ENCODE measurements at regions not wholly inside any gene's neighbourhood (a gene's known extent, or its start where the extent isn't known, plus 50 kb on each side); places are given as distances from the start of the nearest gene placed in this dataset.

- Histone ChIP-seq H3K9me2 (replicated peaks; ENCODE audit: insufficient read depth, low read length) (no peaks in the 10 kb centered on the region), H3K4me3 (ENCODE audit: insufficient read depth, low read length, poor library complexity, severe bottlenecking) (no peak overlapping the region), H3K79me2 (ENCODE audit: insufficient read depth, low read length) (no peaks in the 10 kb centered on the region), H3K4me2 (ENCODE audit: low read depth, low read length, poor library complexity, severe bottlenecking) (no peak overlapping the region), H3K36me3 (ENCODE audit: low read length) (no peaks in the 10 kb centered on the region), H3K9me3 (ENCODE audit: insufficient read depth, low read length) (no peaks in the 10 kb centered on the region), H3K27ac (ENCODE audit: low read depth, low read length) (no peak overlapping the region), H3K27me3 (ENCODE audit: low read length) (no peaks in the 10 kb centered on the region), H4K20me1 (ENCODE audit: low read depth, low read length) (no peaks in the 10 kb centered on the region), H3K9ac (ENCODE audit: low read length) (no peak overlapping the region), H3F3A (ENCODE audit: insufficient read depth) (no peaks in the 10 kb centered on the region), H2AFZ (ENCODE audit: low read depth, low read length, severe bottlenecking) (no peak overlapping the region)
- TF ChIP-seq CTCF (IDR thresholded peaks at IDR 0.05; ENCODE audit: insufficient read depth, low read length, poor library complexity, severe bottlenecking) (no peak), EZH2phosphoT487 (conservative IDR thresholded peaks at IDR 0.05; ENCODE audit: low read length) (no peak)
Measured at GRCh38 chr16:80463751-80464495, 76.9 kb upstream of the DYNLRB2 start.

GRCh38 chr16:80463326-80463725 is 77.5 kb upstream of the DYNLRB2 start:
- no peaks in the 10 kb centered on the region for H3K36me3 ChIP-seq (ENCODE audit: low read length)
- H3K4me2 ChIP-seq (ENCODE audit: low read depth, low read length, poor library complexity, severe bottlenecking): no peak overlapping the region
- no peaks in the 10 kb centered on the region for H3K9me3 ChIP-seq (ENCODE audit: insufficient read depth, low read length)
- no peaks in the 10 kb centered on the region for H3F3A ChIP-seq (ENCODE audit: insufficient read depth)
- H3K27me3 ChIP-seq (ENCODE audit: low read length): no peaks in the 10 kb centered on the region
- H3K79me2 ChIP-seq (ENCODE audit: insufficient read depth, low read length): no peaks in the 10 kb centered on the region
- H3K9ac ChIP-seq (ENCODE audit: low read length): no peak overlapping the region
- H3K9me2 ChIP-seq (replicated peaks; ENCODE audit: insufficient read depth, low read length): no peaks in the 10 kb centered on the region
- no peak overlapping the region for H2AFZ ChIP-seq (ENCODE audit: low read depth, low read length, severe bottlenecking)
- no peak overlapping the region for H3K27ac ChIP-seq (ENCODE audit: low read depth, low read length)
- no peak for TF ChIP-seq EZH2phosphoT487 (conservative IDR thresholded peaks at IDR 0.05; ENCODE audit: low read length)
- no peak for TF ChIP-seq CTCF (IDR thresholded peaks at IDR 0.05; ENCODE audit: insufficient read depth, low read length, poor library complexity, severe bottlenecking)
- no peaks in the 10 kb centered on the region for H4K20me1 ChIP-seq (ENCODE audit: low read depth, low read length)
- no peak overlapping the region for H3K4me3 ChIP-seq (ENCODE audit: insufficient read depth, low read length, poor library complexity, severe bottlenecking)

GRCh38 chr16:80462917-80463316 is 77.9 kb upstream of the DYNLRB2 start:
- Histone ChIP-seq H3K27me3 (ENCODE audit: low read length) (no peaks in the 10 kb centered on the region), H3K9ac (ENCODE audit: low read length) (no peak overlapping the region), H3K4me2 (ENCODE audit: low read depth, low read length, poor library complexity, severe bottlenecking) (no peak overlapping the region), H3K9me2 (replicated peaks; ENCODE audit: insufficient read depth, low read length) (no peaks in the 10 kb centered on the region), H3K27ac (ENCODE audit: low read depth, low read length) (no peak overlapping the region), H3K9me3 (ENCODE audit: insufficient read depth, low read length) (no peaks in the 10 kb centered on the region), H3K4me3 (ENCODE audit: insufficient read depth, low read length, poor library complexity, severe bottlenecking) (no peak overlapping the region), H4K20me1 (ENCODE audit: low read depth, low read length) (no peaks in the 10 kb centered on the region), H3K79me2 (ENCODE audit: insufficient read depth, low read length) (no peaks in the 10 kb centered on the region), H3F3A (ENCODE audit: insufficient read depth) (no peaks in the 10 kb centered on the region), H3K36me3 (ENCODE audit: low read length) (no peaks in the 10 kb centered on the region), H2AFZ (ENCODE audit: low read depth, low read length, severe bottlenecking) (no peak overlapping the region)
- TF ChIP-seq EZH2phosphoT487 (conservative IDR thresholded peaks at IDR 0.05; ENCODE audit: low read length) (no peak), CTCF (IDR thresholded peaks at IDR 0.05; ENCODE audit: insufficient read depth, low read length, poor library complexity, severe bottlenecking) (no peak)

Data from SU-DHL-6 (cell line).